ENCODE measurements at regions not wholly inside any gene's neighbourhood (a gene's known extent, or its start where the extent isn't known, plus 50 kb on each side); places are given as distances from the start of the nearest gene placed in this dataset.

DNA sequence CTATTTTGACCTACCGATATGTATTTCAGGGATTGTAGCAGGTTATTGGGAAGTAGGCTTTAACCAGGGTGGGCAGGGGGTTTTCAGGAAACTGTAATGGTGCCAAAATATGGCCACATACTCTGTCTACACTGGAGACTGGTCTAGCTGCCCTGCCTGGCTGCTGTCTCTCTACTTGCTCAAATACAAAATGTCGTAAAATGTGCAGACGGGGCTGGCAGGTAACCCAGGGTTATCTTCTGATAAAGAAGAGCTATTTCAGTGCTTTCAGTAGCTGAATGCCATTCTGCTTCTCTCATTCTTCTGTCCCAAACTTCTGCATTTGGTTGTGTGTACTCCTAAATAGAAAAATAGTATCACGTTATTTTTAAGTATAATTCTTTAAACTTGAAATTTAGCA is 616.2 kb downstream of the EPM2A start:
- no peaks in the 10 kb centered on the region for H3K4me1 Mint-ChIP-seq
- Histone ChIP-seq H3K9me3 (ENCODE audit: control extremely low read depth in 1 of 3, control insufficient read depth in 2 of 3, insufficient read depth in 1 of 3, low read length in 2 of 3) (no peaks in the 10 kb centered on the region), H4K20me1 (ENCODE audit: control insufficient read depth, insufficient read depth, low read length, poor library complexity, severe bottlenecking) (no peaks in the 10 kb centered on the region), H3K4me2 (replicated peaks; ENCODE audit: low read depth, low read length, poor library complexity, severe bottlenecking) (no peak overlapping the region), H3K27ac (ENCODE audit: low read length in 2 of 2) (no peak overlapping the region), H3K27me3 (replicated peaks in 1 of 4; ENCODE audit: control extremely low read depth in 1 of 4, control insufficient read depth in 3 of 4, insufficient read depth in 4 of 4, low read length in 3 of 4) (no peaks in the 10 kb centered on the region), H3K9ac (ENCODE audit: low read length) (no peak overlapping the region), H3K79me2 (ENCODE audit: control insufficient read depth, insufficient read depth, low read length) (no peaks in the 10 kb centered on the region), H3K4me3 (ENCODE audit: control extremely low read depth in 1 of 5, extremely low read depth in 1 of 5, insufficient read depth in 1 of 5, low read depth in 2 of 5, low read length in 4 of 5) (no peak overlapping the region), H3K36me3 (replicated peaks in 1 of 2; ENCODE audit: control extremely low read depth in 1 of 2, control insufficient read depth in 1 of 2, extremely low read depth in 1 of 2, insufficient read depth in 2 of 2, low read length in 1 of 2) (no peaks in the 10 kb centered on the region), H3K4me1 (ENCODE audit: control insufficient read depth in 2 of 2, insufficient read depth in 2 of 2, low read length in 2 of 2) (no peaks in the 10 kb centered on the region), H2AFZ (ENCODE audit: insufficient read depth, low read depth, low read length, poor library complexity, severe bottlenecking) (no peak overlapping the region)
- no peak overlapping the region for H3K27ac Mint-ChIP-seq
- POLR2A ChIA-PET = no interaction called here
- WGBS (ENCODE audit: insufficient coverage) = no CpG with 5 or more reads among the region's 4 CpGs
- no peak overlapping the region for H3K4me3 Mint-ChIP-seq
- ATAC-seq (ENCODE audit: low read depth) = no peak
- H3K9me3 Mint-ChIP-seq (ENCODE audit: insufficient read depth) = no peaks in the 10 kb centered on the region
- no peak for DNase-seq
- TF ChIP-seq EZH2 (IDR thresholded peaks at IDR 0.05; ENCODE audit: borderline replicate concordance, insufficient read depth, low read depth, low read length, poor library complexity, severe bottlenecking) = no peak
- TF ChIP-seq, protein P1, sequence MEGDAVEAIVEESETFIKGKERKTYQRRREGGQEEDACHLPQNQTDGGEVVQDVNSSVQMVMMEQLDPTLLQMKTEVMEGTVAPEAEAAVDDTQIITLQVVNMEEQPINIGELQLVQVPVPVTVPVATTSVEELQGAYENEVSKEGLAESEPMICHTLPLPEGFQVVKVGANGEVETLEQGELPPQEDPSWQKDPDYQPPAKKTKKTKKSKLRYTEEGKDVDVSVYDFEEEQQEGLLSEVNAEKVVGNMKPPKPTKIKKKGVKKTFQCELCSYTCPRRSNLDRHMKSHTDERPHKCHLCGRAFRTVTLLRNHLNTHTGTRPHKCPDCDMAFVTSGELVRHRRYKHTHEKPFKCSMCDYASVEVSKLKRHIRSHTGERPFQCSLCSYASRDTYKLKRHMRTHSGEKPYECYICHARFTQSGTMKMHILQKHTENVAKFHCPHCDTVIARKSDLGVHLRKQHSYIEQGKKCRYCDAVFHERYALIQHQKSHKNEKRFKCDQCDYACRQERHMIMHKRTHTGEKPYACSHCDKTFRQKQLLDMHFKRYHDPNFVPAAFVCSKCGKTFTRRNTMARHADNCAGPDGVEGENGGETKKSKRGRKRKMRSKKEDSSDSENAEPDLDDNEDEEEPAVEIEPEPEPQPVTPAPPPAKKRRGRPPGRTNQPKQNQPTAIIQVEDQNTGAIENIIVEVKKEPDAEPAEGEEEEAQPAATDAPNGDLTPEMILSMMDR (IDR thresholded peaks at IDR 0.05) = no peak
- intact Hi-C loops (cut with micrococcal nuclease) = no loop called here
- CTCF ChIA-PET = no interaction called here
- H3K27me3 Mint-ChIP-seq = peaks cover 4% of the 10 kb centered on the region

DNA sequence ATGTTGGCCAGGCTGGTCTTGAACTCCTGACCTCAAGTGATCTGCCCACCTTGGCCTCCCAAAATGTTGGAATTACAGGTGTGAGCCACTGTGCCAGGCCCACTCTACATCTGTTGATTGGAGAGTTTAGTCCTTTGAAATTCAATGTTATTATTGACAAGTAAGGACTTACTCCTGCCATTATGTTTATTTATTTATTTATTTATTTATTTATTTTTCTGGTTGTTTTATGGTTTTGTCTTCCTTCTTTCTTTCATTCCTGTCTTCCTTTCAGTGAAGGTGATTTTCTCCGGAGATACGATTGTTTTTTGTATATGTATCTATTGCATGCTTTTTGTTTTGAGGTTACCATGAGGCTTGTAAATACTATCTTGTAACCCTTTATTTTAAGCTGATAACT is 602.6 kb downstream of the EPM2A start:
- H3K9ac ChIP-seq (ENCODE audit: low read length) = no peak overlapping the region
- H4K20me1 ChIP-seq (ENCODE audit: control insufficient read depth, insufficient read depth, low read length, poor library complexity, severe bottlenecking) = no peaks in the 10 kb centered on the region
- no peak overlapping the region for H3K4me3 Mint-ChIP-seq
- no peak for ATAC-seq (ENCODE audit: low read depth)
- WGBS (ENCODE audit: insufficient coverage) = no CpG with 5 or more reads among the region's 2 CpGs
- H3K27ac Mint-ChIP-seq = no peak overlapping the region
- H2AFZ ChIP-seq (ENCODE audit: insufficient read depth, low read depth, low read length, poor library complexity, severe bottlenecking) = no peak overlapping the region
- no peak for TF ChIP-seq EZH2 (IDR thresholded peaks at IDR 0.05; ENCODE audit: borderline replicate concordance, insufficient read depth, low read depth, low read length, poor library complexity, severe bottlenecking)
- TF ChIP-seq, protein P1 (IDR thresholded peaks at IDR 0.05) = no peak
- no peaks in the 10 kb centered on the region for H3K36me3 ChIP-seq (replicated peaks in 1 of 2; ENCODE audit: control extremely low read depth in 1 of 2, control insufficient read depth in 1 of 2, extremely low read depth in 1 of 2, insufficient read depth in 2 of 2, low read length in 1 of 2)
- no peak for DNase-seq
- H3K27me3 Mint-ChIP-seq = peaks cover 6% of the 10 kb centered on the region
- no peaks in the 10 kb centered on the region for H3K79me2 ChIP-seq (ENCODE audit: control insufficient read depth, insufficient read depth, low read length)
- ChIA-PET CTCF (no interaction called here), POLR2A (no interaction called here)
- intact Hi-C loops (cut with micrococcal nuclease) = no loop called here
- no peaks in the 10 kb centered on the region for H3K9me3 ChIP-seq (ENCODE audit: control extremely low read depth in 1 of 3, control insufficient read depth in 2 of 3, insufficient read depth in 1 of 3, low read length in 2 of 3)
- H3K4me1 Mint-ChIP-seq = no peaks in the 10 kb centered on the region
- H3K4me3 ChIP-seq (ENCODE audit: control extremely low read depth in 1 of 5, extremely low read depth in 1 of 5, insufficient read depth in 1 of 5, low read depth in 2 of 5, low read length in 4 of 5) = no peak overlapping the region
- no peak overlapping the region for H3K4me2 ChIP-seq (replicated peaks; ENCODE audit: low read depth, low read length, poor library complexity, severe bottlenecking)
- H3K27me3 ChIP-seq (replicated peaks in 1 of 4; ENCODE audit: control extremely low read depth in 1 of 4, control insufficient read depth in 3 of 4, insufficient read depth in 4 of 4, low read length in 3 of 4) = no peaks in the 10 kb centered on the region
- H3K27ac ChIP-seq (ENCODE audit: low read length in 2 of 2) = no peak overlapping the region
- H3K4me1 ChIP-seq (ENCODE audit: control insufficient read depth in 2 of 2, insufficient read depth in 2 of 2, low read length in 2 of 2) = no peaks in the 10 kb centered on the region
- H3K9me3 Mint-ChIP-seq (ENCODE audit: insufficient read depth) = peaks cover 2% of the 10 kb centered on the region
